Urothelium cell line (cell line): ENCODE measurements at regions not wholly inside any gene's neighbourhood (a gene's known extent, or its start where the extent isn't known, plus 50 kb on each side); places are given as distances from the start of the nearest gene placed in this dataset.
A peak's percentile ranks its signal among the peaks of the same experiment; 100 is the strongest.
"Not testable (repeated sequence)": the region's sequence is repeated elsewhere in the genome, so short reads cannot be mapped to it uniquely, and the experiment has no call there.

Experiments
- DNase-seq: peaks from one replicate; pipeline ENCODE4 v3.0.0; 2011; ENCODE audit warnings: low spot score, mixed read lengths
- FAIRE-seq: peaks from 2 replicates; lab custom pipeline; 2011; peaks lifted over from hg19 to GRCh38; lab: Jason Lieb, UNC

DNA sequence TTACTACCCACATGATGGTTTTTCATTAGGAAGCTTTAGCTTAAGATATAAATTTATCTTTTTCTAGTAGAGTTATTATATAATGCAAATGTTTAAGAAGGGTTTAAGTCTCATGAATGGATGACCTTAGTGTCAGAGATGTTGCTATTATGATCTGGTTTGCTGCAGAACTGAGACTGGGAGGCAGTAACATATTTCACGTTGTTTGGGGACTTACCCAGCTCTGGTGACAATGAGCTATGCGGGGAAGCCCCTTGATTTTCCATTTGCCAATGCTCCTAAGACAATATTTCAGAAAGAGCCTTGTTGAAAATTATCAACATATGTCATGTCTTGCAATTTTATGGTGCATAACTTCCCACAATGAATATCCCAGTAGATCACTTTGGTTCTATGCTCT, 754.6 kb downstream of the REEP3 start:
- FAIRE-seq (no peak), DNase-seq (no peak)

DNA sequence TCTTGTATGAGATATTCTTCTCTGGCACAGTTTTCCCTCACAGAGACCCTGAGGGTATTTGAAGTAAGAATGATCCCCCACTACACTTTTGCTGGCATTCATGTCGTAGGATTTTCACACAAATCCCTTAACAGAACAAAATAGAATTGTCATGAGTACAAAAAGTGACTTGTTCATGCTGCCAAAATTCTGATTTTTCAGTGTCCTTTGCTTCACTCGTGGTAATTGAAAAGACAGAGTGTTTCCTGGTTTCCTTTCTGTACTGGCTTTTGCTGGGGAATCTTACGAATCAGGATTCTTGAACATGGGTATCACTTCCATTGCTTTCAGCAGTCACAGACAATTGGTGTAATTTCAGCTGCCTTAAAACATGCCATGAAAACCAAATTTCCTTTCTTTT, 756.3 kb downstream of the REEP3 start:
- no peak for FAIRE-seq

DNA sequence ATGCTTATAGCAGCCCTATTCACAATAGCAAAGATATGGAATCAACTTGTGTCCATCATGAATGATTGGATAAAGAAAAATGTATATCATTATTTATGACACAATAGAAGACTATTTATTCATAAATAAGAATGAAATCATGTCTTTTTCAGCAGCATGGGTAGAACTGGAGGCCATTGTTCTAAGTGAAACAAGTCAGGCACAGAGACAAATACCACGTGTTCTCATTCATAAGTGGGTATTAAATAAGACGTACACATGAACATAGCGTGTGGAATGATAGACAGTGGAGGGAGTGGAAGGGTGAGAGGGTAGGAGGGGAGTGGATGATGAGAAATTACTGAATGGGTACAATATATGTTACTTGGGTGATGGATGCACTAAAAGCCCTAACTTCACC, 762.4 kb downstream of the REEP3 start:
- no peak for DNase-seq
- no peak for FAIRE-seq

More for the DNA sequence above, 756.3 kb downstream of the REEP3 start:
- no peak for DNase-seq

DNA sequence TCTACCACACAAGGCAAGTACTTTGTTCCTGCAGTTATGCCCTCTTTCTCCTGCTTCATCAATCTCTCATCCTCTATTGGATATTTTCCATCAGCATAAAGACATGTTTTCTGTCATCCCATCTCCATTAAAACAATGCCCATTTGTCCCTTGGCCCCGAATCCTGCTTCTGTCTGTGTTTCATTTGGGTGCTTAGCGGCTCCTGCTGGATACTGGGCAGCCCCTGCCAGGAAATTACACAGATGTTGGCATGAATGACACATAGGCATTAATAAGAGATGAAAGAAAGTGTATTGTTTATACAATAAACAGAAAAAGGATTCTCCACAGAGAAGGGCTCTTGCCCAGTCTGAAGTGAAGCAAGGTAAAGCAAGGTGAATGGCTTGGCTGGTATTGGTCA, 765.3 kb downstream of the REEP3 start:
- FAIRE-seq = no peak
- DNase-seq = no peak

- DNase-seq (no peak), FAIRE-seq (no peak)
These were observed 767.2 kb downstream of the REEP3 start for GRCh38 chr10:64288404-64288803.

DNA sequence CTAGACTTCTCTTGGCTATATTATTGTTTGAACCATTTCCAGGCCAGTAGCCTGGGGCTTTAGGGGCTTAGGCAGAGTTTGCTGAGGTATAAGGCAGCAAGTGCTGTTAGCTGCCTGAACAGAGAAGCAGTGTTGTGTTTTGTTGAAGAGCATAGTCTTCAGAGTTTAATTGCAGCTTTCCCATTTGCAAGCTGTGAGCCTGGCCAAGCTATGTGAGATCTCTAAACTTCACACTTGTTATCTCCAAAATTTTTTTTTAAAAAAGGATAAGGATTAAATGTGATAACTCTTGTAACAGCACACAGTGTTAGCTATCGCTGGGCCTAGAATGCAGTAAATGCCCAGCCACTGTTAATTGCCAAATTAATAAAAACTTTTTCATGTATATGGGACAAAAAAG, 782.4 kb downstream of the REEP3 start:
- no peak for FAIRE-seq
- no peak for DNase-seq

- DNase-seq = no peak
- no peak for FAIRE-seq
These were observed 785.6 kb downstream of the REEP3 start for GRCh38 chr10:64306729-64307327.

- FAIRE-seq (peak; percentile 69), DNase-seq (no peak)
These were observed 791.7 kb downstream of the REEP3 start for GRCh38 chr10:64312876-64313275.

GRCh38 chr10:64313967-64314366, 792.8 kb downstream of the REEP3 start:
- FAIRE-seq (no peak), DNase-seq (no peak)

- FAIRE-seq = no peak
- DNase-seq = no peak
These were observed 795.2 kb downstream of the REEP3 start for GRCh38 chr10:64316416-64316815.

GRCh38 chr10:64316833-64317232, 795.6 kb downstream of the REEP3 start:
- DNase-seq (no peak), FAIRE-seq (no peak)

DNA sequence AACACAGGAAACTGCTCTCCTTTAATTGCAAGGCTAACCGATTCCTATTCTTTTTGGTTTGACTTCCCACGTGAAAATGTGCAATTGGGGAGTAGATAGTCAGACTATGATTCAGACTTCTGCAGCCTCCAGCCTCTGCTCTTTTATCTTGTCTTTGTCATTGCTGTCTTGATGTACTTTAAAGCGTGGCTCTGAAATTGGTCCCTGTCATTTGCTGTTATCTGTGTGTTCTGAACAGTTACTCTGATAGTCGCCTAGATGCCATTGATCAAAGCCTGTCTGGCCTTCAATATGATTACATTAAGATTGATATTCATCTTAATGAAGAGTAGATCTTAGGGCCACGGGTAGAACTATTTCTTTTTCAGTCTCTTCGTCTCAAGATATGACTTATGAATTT, 799.2 kb downstream of the REEP3 start:
- no peak for FAIRE-seq
- no peak for DNase-seq

DNA sequence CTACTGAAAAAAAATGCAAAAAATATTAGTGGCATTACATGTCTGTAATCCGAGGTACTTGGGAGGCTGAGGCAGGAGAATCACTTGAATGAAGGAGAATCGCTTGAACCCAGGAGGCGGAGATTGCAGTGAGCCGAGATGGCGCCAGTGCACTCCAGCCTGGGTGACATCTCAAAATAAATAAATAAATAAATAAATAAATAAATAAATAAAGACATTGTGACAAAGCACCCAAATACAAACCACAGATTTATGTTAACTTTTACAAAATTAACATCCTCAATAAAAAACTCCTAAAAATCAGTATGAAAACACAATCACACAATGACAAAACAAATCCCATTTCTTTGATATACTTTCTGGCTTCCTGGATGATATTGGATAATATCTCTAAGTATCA, 808.3 kb downstream of the REEP3 start:
- DNase-seq (no peak), FAIRE-seq (no peak)

DNA sequence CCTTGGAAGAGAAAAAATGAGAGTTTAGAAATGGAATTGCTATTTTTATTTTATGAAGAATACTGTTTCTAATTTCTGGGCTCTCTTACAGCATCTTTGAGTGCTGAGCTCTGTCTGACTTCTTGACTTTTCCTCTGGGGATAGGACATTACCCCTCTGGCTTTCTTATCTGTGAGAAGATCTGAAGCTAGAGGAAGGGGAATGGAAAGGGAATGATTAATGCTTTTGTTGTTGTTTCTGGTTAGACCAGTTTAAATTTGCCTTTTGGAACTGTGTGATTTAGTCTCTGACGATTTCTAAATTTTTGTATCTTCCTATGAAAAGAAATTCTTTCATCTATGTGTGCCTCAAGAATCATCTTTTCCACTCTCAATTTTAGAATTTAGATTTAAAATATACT, 811.4 kb downstream of the REEP3 start:
- FAIRE-seq (no peak), DNase-seq (no peak)

GRCh38 chr10:64334084-64334483, 812.9 kb downstream of the REEP3 start:
- DNase-seq (no peak), FAIRE-seq (no peak)

DNA sequence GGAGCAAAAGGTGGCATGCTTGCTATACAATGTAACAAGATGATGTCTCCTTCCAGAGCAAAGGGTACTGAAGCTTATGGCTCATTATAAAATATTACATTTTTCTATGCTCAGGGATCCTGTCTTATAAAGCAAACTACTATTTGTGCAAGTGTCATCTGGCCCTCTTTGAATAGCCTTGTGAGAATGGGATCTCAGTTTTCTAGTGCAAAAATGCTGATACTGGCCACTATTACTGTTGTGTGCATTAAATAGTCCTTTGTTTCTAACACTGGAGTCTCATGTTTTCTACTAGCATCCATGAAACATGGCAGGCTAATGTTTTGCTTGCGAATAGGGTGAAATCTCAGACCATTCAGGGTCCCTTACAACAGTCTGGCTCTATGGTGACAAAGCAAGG, 823.0 kb downstream of the REEP3 start:
- DNase-seq (no peak), FAIRE-seq (no peak)

DNA sequence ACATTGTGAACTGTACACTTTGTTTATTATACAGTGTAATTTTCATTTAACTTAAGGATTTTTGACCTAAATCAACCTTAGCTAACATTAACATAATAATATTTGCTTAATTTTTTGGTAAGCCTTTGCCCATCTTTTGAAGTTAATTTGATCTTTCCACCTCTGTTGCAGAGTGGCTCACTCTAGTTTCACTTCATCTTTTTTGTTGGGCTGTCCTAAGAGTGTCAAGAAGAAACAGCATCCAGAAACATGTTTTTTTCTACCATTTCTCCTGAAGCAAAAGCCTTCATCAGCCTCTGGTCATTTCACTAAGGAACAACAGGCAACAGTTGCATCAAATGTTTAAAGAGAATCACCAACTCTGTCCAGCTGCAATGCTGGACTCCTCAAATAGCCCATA, 824.7 kb downstream of the REEP3 start:
- FAIRE-seq = no peak
- DNase-seq = no peak

DNA sequence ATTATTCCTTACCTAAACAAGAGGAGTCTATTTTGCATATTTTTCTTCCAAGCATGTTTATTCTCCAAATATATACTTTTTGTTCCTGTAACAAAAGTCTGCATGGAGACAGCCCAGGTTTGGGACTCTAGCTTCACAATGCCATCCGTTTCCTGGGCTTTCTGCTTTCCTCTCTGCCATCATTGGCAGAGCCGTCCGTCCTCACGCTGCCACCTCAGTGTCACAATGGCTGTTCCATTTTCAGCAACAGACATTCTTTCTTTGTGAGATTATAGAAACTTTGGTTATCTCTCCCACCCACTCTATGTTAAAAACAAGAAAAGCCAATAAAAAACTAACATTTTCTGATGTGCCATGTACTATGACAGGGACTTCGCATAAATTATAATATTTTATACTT, 825.2 kb downstream of the REEP3 start:
- FAIRE-seq (no peak), DNase-seq (no peak)

- DNase-seq = no peak
- FAIRE-seq = no peak
These were observed 829.5 kb downstream of the REEP3 start for GRCh38 chr10:64350665-64351064.

DNA sequence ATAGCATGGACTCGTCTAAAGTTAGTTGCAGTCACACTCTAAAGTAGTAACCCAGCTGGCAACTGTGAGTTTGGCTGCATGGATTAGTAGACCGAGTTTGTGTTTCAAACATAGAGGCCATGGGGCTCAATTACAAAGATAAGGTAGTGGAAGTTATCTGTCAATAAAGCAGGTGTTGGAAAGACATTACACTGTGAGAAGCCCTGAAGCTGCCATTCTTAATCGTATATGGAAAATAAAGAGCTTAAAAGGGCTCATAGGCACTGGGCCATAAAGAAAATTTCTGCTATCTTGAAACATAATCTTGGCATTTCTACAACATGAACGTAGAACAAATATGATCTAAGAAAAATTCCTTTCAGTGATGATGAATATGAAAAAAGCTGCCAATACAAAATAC, 837.7 kb downstream of the REEP3 start:
- DNase-seq (no peak), FAIRE-seq (no peak)

- not testable (repeated sequence) for DNase-seq, FAIRE-seq
These were observed 839.0 kb downstream of the REEP3 start for GRCh38 chr10:64360240-64360639.

DNA sequence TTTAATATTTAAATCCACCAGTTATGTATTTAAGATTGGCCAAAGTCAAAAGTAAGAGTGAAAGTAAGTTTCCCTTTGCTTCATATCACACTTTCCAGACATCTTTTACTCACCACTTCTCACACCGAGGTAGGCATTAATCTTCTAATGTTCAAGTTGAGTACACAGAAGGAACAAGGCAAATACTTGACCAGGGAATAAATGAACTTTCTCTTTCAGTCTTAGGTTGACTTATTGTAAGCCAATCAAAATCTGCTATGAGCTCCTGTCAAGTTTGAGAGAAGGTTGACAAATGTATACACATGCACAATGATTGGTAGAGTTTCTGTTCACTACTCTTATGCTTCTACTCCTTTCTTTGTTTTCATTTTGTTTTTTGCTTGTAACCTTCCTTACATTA, 842.5 kb downstream of the REEP3 start:
- DNase-seq (no peak), FAIRE-seq (peak; percentile 69)

- no peak for FAIRE-seq
- no peak for DNase-seq
These were observed 844.5 kb downstream of the REEP3 start for GRCh38 chr10:64365663-64366062.
